NB4 (cell line): ENCODE measurements at regions not wholly inside any gene's neighbourhood (a gene's known extent, or its start where the extent isn't known, plus 50 kb on each side); places are given as distances from the start of the nearest gene placed in this dataset.

Source experiments
- CTCF ChIP-seq: IDR thresholded peaks from one replicate; pipeline ENCODE4 v1.5.1; 2012; ENCODE audit warnings: low read depth, low read length
- MYC ChIP-seq: IDR thresholded peaks from 2 replicates; pipeline ENCODE4 v1.6.1; 2011; ENCODE audit warnings: low read depth, low read length
- POLR2A ChIP-seq: IDR thresholded peaks from 2 replicates; pipeline ENCODE4 v1.6.1; 2011; ENCODE audit warnings: mild to moderate bottlenecking; ENCODE audit not compliant: insufficient read length; ENCODE audit errors: extremely low read depth

GRCh38 chr7:17061443-17061842, 179.7 kb upstream of the AGR3 start:
- TF ChIP-seq CTCF (no peak), POLR2A (no peak), MYC (no peak)
